HG03064 (cell line): ENCODE measurements at regions not wholly inside any gene's neighbourhood (a gene's known extent, or its start where the extent isn't known, plus 50 kb on each side); places are given as distances from the start of the nearest gene placed in this dataset.

Experiments used
- ATAC-seq: cut with Tn5 transposase; IDR thresholded peaks from one replicate; pipeline ENCODE4 v1.9.1; 2021; ENCODE audit warnings: low read depth; ENCODE audit not compliant: unreplicated experiment

- ATAC-seq, result no peak
Measured at GRCh38 chr5:74209571-74209970, 431.0 kb downstream of the ENC1 start.

- ATAC-seq, result no peak
Measured at GRCh38 chr5:74206579-74207550, 433.7 kb downstream of the ENC1 start.

- ATAC-seq, result no peak
Measured at GRCh38 chr5:74205767-74206578, 434.6 kb downstream of the ENC1 start.

- peak; percentile 63 for ATAC-seq
Measured at GRCh38 chr5:74201334-74202081, 439.0 kb downstream of the ENC1 start.

- no peak for ATAC-seq
Measured at GRCh38 chr5:74200560-74200959, 440.0 kb downstream of the ENC1 start.

- no peak for ATAC-seq
Measured at GRCh38 chr5:74199436-74200210, 440.9 kb downstream of the ENC1 start.

- no peak for ATAC-seq
Measured at GRCh38 chr5:74199005-74199404, 441.5 kb downstream of the ENC1 start.

- no peak for ATAC-seq
Measured at GRCh38 chr5:74198156-74198555, 442.4 kb downstream of the ENC1 start.

GRCh38 chr5:74196233-74196632 is 444.3 kb downstream of the ENC1 start:
- peak; percentile 72 for ATAC-seq

- ATAC-seq, result no peak
Measured at GRCh38 chr5:74194196-74194595, 446.3 kb downstream of the ENC1 start.

GRCh38 chr5:74192606-74193299 is 447.8 kb downstream of the ENC1 start:
- no peak for ATAC-seq

- ATAC-seq, result no peak
Measured at GRCh38 chr5:74188351-74189105, 452.0 kb downstream of the ENC1 start.

GRCh38 chr5:74187757-74188156 is 452.8 kb downstream of the ENC1 start:
- ATAC-seq, result no peak

- no peak for ATAC-seq
Measured at GRCh38 chr5:74186356-74187315, 453.9 kb downstream of the ENC1 start.

GRCh38 chr5:74185599-74185998 is 454.9 kb downstream of the ENC1 start:
- ATAC-seq, result no peak

- ATAC-seq, result no peak
Measured at GRCh38 chr5:74184649-74185048, 455.9 kb downstream of the ENC1 start.

GRCh38 chr5:74183041-74183440 is 457.5 kb downstream of the ENC1 start:
- ATAC-seq, result no peak

GRCh38 chr5:74182603-74183002 is 457.9 kb downstream of the ENC1 start:
- no peak for ATAC-seq
